ENCODE measurements at regions not wholly inside any gene's neighbourhood (a gene's known extent, or its start where the extent isn't known, plus 50 kb on each side); places are given as distances from the start of the nearest gene placed in this dataset.

DNA sequence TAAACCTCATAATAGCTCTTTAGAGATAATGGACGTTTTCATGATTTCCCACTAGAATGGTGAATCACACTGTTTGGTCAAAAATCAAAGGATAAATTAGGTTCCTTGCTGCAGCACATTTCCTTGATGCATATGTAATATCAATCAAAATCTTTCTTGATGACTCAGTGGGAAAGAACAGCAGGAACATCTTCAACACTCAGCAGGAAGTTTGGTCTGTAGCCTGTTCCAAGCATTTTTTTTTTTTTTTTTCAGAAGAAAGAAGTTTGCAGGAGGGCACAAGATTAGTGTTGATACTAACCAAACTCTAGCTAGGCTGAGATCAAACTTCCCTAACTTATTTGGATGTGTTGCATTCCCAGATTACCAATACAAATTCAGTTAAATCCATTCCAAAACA is 1529.8 kb downstream of the FAM181B start:
- ChIA-PET POLR2A (no interaction called here), CTCF (no interaction called here)
- Histone ChIP-seq H3K4me3 (replicated peaks in 1 of 3; ENCODE audit: insufficient read depth in 1 of 3, low read depth in 1 of 3, low read length in 3 of 3) (no peak overlapping the region), H3K27ac (ENCODE audit: insufficient read depth, low read depth, low read length) (no peak overlapping the region), H3K36me3 (ENCODE audit: control insufficient read depth in 2 of 2, extremely low read depth in 1 of 2, insufficient read depth in 2 of 2, low read length in 2 of 2) (no peaks in the 10 kb centered on the region), H2AFZ (ENCODE audit: low read depth, low read length) (no peak overlapping the region), H4K20me1 (replicated peaks; ENCODE audit: control insufficient read depth, extremely low read depth, insufficient read depth, low read length) (no peaks in the 10 kb centered on the region), H3K4me1 (ENCODE audit: control insufficient read depth, extremely low read depth, insufficient read depth, low read length) (no peaks in the 10 kb centered on the region), H3K4me2 (ENCODE audit: insufficient read depth, low read length) (no peak overlapping the region), H3K27me3 (ENCODE audit: control insufficient read depth in 2 of 2, insufficient read depth in 2 of 2, low read length in 2 of 2) (no peaks in the 10 kb centered on the region), H3K9me1 (replicated peaks; ENCODE audit: control insufficient read depth, extremely low read depth, insufficient read depth, low read length) (no peaks in the 10 kb centered on the region), H3K9me3 (replicated peaks; ENCODE audit: control insufficient read depth, insufficient read depth, low read length) (no peaks in the 10 kb centered on the region), H3K9ac (replicated peaks; ENCODE audit: extremely low read depth, insufficient read depth, low read length) (no peak overlapping the region), H3K79me2 (ENCODE audit: control insufficient read depth, insufficient read depth, low read length) (no peaks in the 10 kb centered on the region)
- dilution Hi-C loops (cut with MboI; ENCODE audit: extremely low pct_ligation_motif_present, low sequenced_read_pairs) = no loop called here
- no TSS peak for BruUV-seq (replicated peaks)
- no peak for DNase-seq (ENCODE audit: low read depth, low spot score)
- TF ChIP-seq POLR2AphosphoS5 (IDR thresholded peaks at IDR 0.05; ENCODE audit: insufficient read depth, low read depth, low read length) (no peak), GATA2 (IDR thresholded peaks at IDR 0.05; ENCODE audit: insufficient read depth, insufficient read length, low read depth, low read length) (no peak), MYC (IDR thresholded peaks at IDR 0.05; ENCODE audit: low read depth, low read length) (no peak), JUN (IDR thresholded peaks at IDR 0.05; ENCODE audit: borderline replicate concordance, insufficient read depth, insufficient read length, low read depth) (no peak), FOS (IDR thresholded peaks at IDR 0.05; ENCODE audit: borderline replicate concordance, insufficient read depth, low read length) (no peak), EZH2 (IDR thresholded peaks at IDR 0.05; ENCODE audit: borderline replicate concordance, low read depth, low read length, severe bottlenecking) (no peak), POLR2A (IDR thresholded peaks at IDR 0.05; ENCODE audit: low read depth, low read length) (no peak)
- TF ChIP-seq, protein P1, sequence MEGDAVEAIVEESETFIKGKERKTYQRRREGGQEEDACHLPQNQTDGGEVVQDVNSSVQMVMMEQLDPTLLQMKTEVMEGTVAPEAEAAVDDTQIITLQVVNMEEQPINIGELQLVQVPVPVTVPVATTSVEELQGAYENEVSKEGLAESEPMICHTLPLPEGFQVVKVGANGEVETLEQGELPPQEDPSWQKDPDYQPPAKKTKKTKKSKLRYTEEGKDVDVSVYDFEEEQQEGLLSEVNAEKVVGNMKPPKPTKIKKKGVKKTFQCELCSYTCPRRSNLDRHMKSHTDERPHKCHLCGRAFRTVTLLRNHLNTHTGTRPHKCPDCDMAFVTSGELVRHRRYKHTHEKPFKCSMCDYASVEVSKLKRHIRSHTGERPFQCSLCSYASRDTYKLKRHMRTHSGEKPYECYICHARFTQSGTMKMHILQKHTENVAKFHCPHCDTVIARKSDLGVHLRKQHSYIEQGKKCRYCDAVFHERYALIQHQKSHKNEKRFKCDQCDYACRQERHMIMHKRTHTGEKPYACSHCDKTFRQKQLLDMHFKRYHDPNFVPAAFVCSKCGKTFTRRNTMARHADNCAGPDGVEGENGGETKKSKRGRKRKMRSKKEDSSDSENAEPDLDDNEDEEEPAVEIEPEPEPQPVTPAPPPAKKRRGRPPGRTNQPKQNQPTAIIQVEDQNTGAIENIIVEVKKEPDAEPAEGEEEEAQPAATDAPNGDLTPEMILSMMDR (IDR thresholded peaks at IDR 0.05; ENCODE audit: extremely low read depth in 1 of 2, insufficient read depth in 1 of 2, low read depth in 1 of 2, low read length in 2 of 2) = no peak
- TF ChIP-seq, protein P2, sequence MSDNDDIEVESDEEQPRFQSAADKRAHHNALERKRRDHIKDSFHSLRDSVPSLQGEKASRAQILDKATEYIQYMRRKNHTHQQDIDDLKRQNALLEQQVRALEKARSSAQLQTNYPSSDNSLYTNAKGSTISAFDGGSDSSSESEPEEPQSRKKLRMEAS (IDR thresholded peaks at IDR 0.05; ENCODE audit: insufficient read depth, insufficient read length) = no peak
- intact Hi-C loops (cut with micrococcal nuclease) = no loop called here
- FAIRE-seq = no peak
